Erythroblast (primary cell): ENCODE measurements at regions not wholly inside any gene's neighbourhood (a gene's known extent, or its start where the extent isn't known, plus 50 kb on each side); places are given as distances from the start of the nearest gene placed in this dataset.

Experiments
- GATA1 ChIP-seq: IDR thresholded peaks from 2 replicates; pipeline ENCODE4 v1.6.1; 2011; ENCODE audit warnings: low read depth, mild to moderate bottlenecking, control low read depth, low read length, moderate library complexity
- POLR2A ChIP-seq: IDR thresholded peaks from 2 replicates; pipeline ENCODE4 v1.6.1; 2011; ENCODE audit warnings: mild to moderate bottlenecking, low read length

DNA sequence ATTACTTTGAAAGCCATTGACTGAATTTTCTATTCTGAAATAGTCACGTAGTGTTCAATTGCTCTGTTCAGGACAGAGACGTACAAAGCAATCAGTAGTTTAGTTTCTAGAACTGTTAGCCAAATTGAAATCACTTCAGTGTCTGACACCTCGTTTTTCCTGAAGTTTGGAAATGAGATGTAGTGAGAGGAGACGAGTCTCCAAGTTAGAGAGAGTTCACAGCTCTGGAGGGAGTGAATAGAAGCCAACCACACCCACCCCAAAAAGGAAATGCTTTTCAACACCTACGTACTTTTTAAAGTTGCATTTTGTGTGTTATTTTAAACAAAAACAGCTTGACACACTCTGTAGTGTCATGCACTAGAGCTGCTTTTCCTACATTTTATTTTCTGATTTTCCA lies 296.0 kb downstream of the ADGRG6 start:
- TF ChIP-seq POLR2A = no peak
- no peak for TF ChIP-seq GATA1
